ENCODE measurements at regions not wholly inside any gene's neighbourhood (a gene's known extent, or its start where the extent isn't known, plus 50 kb on each side); places are given as distances from the start of the nearest gene placed in this dataset.
"Not testable (repeated sequence)": the region's sequence is repeated elsewhere in the genome, so short reads cannot be mapped to it uniquely, and the experiment has no call there.

GRCh38 chr2:210730672-210731071 lies 174.3 kb downstream of the CPS1 start:
- DNase-seq, result no peak

- not testable (repeated sequence) for DNase-seq
Observed at GRCh38 chr2:210746826-210747225, 190.4 kb downstream of the CPS1 start.

GRCh38 chr2:210752532-210752931 lies 196.1 kb downstream of the CPS1 start:
- no peak for DNase-seq

GRCh38 chr2:210753386-210753785 lies 197.0 kb downstream of the CPS1 start:
- DNase-seq, result no peak

- DNase-seq, result no peak
Observed at GRCh38 chr2:210756855-210757254, 200.5 kb downstream of the CPS1 start.

GRCh38 chr2:210762604-210763588 lies 206.5 kb downstream of the CPS1 start:
- no peak for DNase-seq

GRCh38 chr2:210768329-210768910 lies 212.0 kb downstream of the CPS1 start:
- DNase-seq, result no peak

- no peak for DNase-seq
Observed at GRCh38 chr2:210776756-210777155, 220.4 kb downstream of the CPS1 start.

GRCh38 chr2:210782222-210782621 lies 225.8 kb downstream of the CPS1 start:
- DNase-seq, result no peak

- not testable (repeated sequence) for DNase-seq
Observed at GRCh38 chr2:210787831-210788230, 231.4 kb downstream of the CPS1 start.

- no peak for DNase-seq
Observed at GRCh38 chr2:210792000-210792399, 235.6 kb downstream of the CPS1 start.

GRCh38 chr2:210795506-210795905 lies 239.1 kb downstream of the CPS1 start:
- no peak for DNase-seq

GRCh38 chr2:210798180-210798579 lies 241.8 kb downstream of the CPS1 start:
- no peak for DNase-seq

GRCh38 chr2:210814251-210815025 lies 258.0 kb downstream of the CPS1 start:
- no peak for DNase-seq

GRCh38 chr2:210816769-210817168 lies 260.4 kb downstream of the CPS1 start:
- no peak for DNase-seq

GRCh38 chr2:210818473-210818872 lies 262.1 kb downstream of the CPS1 start:
- DNase-seq, result no peak

- DNase-seq, result no peak
Observed at GRCh38 chr2:210833403-210833802, 277.0 kb downstream of the CPS1 start.

- no peak for DNase-seq
Observed at GRCh38 chr2:210839034-210839433, 282.6 kb downstream of the CPS1 start.

- DNase-seq, result no peak
Observed at GRCh38 chr2:210839450-210839849, 283.1 kb downstream of the CPS1 start.

- DNase-seq, result no peak
Observed at GRCh38 chr2:210842896-210843295, 286.5 kb downstream of the CPS1 start.

- DNase-seq, result no peak
Observed at GRCh38 chr2:210844016-210844415, 287.6 kb downstream of the CPS1 start.

GRCh38 chr2:210859314-210859713 lies 302.9 kb downstream of the CPS1 start:
- DNase-seq, result no peak

GRCh38 chr2:210860276-210860675 lies 303.9 kb downstream of the CPS1 start:
- DNase-seq, result no peak

All from activated CD4-positive, alpha-beta T cell treated with anti-CD3 and anti-CD28 coated beads, Interleukin-2, Interleukin-6, amounts not matched to agents 100 ng/mL and 50 ng/mL, durations not matched to agents 16 hours and 8 hours (primary cell).